ENCODE measurements at regions not wholly inside any gene's neighbourhood (a gene's known extent, or its start where the extent isn't known, plus 50 kb on each side); places are given as distances from the start of the nearest gene placed in this dataset.

- no peak for DNase-seq
Measured at GRCh38 chr1:82598337-82598736, 797.6 kb downstream of the ADGRL2 start.

GRCh38 chr1:82597649-82598048, 796.9 kb downstream of the ADGRL2 start:
- no peak for DNase-seq

DNA sequence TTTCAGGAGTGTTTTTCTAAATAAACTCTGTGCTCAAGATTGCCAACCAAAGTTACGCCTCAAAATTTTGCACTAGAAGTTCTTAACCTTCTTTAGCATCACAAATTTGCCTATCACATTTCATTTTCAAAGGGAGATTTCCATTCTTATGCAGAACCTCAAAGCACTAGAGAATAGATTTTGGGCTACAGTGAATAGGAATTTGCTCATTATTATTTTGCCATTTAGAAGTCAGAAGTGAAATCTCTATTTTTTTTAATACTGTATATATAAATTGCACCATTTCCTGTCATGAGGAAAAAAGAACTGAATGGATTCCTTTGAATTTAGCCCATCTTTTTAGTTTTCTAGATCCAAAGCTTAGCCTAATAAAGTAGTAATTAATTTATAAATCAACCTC, 796.4 kb downstream of the ADGRL2 start:
- DNase-seq, result no peak

DNA sequence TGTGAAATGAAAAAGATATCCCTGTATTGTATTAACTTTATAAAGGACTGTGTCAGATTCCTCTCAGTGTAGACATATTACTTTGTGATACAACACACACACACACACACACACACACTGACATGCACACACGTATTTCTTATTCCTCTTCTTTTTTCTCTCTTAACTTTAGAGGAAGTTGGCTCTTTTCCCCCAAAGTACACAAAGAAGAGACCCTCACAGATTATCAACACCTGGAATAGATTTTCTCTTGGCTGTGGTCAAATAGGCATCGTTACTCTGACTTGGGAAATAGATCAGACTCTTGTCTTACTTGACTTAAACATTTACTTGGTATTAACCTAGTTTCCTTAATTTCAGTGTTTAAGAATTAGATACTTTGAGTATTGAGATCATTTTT, 792.8 kb downstream of the ADGRL2 start:
- DNase-seq, result no peak

GRCh38 chr1:82589588-82589987, 788.9 kb downstream of the ADGRL2 start:
- no peak for DNase-seq

- DNase-seq, result no peak
Measured at GRCh38 chr1:82587371-82587770, 786.6 kb downstream of the ADGRL2 start.

GRCh38 chr1:82586473-82586872, 785.7 kb downstream of the ADGRL2 start:
- DNase-seq, result no peak

GRCh38 chr1:82582347-82582746, 781.6 kb downstream of the ADGRL2 start:
- no peak for DNase-seq

DNA sequence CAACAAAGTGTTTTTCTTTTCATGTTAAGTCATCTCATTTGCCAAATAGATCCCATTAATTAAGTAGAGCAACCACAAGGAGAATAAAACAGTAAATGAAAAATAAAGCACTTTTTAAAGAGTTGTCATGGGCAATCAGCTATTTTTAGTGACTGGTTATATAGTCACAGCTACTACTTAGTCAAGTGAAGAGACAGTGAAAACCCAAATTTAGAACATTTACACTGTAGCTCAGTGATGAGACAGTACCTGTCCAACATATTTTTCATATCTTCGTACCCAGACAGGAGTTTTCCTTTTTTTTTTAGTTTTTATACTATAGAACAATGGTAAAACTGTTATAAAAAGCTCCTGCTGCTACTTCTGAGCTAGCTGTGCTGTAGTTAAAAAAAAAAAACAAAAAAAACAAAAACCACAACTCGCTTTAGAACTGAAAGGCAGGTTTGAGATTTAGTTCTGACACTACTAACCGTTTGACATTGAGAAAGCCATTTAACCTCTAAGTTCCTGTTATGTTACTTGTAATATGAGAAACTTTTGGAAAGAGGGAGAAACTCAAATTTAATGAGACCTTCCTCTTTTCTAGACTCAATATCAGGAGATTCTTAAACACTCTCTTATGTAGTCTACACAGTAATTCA, 777.5 kb downstream of the ADGRL2 start:
- no peak for DNase-seq

DNA sequence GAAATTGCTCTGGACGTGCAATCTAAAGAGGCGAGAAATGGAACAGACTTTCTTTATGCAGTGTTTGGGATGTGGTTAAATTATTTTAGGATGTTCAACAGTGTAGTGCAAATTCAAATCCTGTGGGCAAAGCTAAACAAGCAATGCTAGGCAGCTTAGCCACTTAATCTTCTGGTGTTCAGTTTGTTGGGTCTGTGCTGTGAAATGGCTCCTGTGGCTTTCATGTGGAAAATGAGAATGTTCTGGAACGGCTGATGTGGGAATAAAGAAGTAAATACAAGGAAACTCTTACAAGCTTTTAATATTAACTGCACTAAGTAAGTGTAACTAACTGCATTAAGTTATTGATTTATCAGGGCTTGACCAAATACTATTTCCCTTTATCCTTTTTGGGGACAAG, 766.6 kb downstream of the ADGRL2 start:
- no peak for DNase-seq

GRCh38 chr1:82565546-82565945, 764.8 kb downstream of the ADGRL2 start:
- no peak for DNase-seq

DNA sequence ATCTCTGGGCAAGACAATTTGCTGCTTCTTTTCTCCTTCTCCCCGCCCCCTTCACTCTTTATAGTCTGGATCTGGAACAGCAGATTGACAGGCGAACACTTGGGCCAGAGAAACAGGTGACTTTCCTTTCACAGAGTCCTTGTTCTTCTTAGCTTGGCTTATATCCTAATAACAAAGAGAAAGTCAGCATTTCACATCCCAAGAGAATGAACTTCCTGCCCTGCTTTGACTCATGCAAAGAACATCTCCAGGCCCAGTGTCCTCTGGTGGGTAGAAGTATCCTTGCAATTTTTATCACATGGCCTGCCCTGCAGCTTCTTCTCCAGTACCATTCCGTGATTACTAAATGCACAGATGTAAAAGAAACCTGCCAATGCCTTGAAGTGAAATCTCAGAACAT, 764.4 kb downstream of the ADGRL2 start:
- DNase-seq, result no peak

GRCh38 chr1:82564333-82564732, 763.6 kb downstream of the ADGRL2 start:
- no peak for DNase-seq

GRCh38 chr1:82562448-82562847, 761.7 kb downstream of the ADGRL2 start:
- peak in 1 of 2 experiments; percentile 5 for DNase-seq

GRCh38 chr1:82560566-82560965, 759.8 kb downstream of the ADGRL2 start:
- no peak for DNase-seq

DNA sequence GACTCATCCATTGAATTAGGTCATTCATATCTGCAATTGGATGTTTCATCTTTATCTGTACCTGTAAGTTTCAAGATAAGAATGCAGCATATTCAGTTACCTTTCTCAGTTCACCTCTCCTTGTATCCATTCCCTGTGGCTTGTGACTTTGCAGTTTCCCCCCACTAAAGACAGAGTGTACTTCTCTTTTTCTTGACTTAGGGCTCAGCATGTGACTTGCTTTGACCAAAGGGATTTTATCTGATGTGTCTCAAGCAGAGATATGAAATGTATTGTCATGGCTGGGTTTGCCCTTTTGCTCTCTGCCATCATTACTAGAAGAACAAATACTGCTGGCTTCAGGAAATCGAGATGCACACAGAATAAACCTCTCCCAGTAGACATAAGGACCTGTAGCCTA, 754.8 kb downstream of the ADGRL2 start:
- DNase-seq, result no peak

GRCh38 chr1:82549841-82550240, 749.1 kb downstream of the ADGRL2 start:
- no peak for DNase-seq

DNA sequence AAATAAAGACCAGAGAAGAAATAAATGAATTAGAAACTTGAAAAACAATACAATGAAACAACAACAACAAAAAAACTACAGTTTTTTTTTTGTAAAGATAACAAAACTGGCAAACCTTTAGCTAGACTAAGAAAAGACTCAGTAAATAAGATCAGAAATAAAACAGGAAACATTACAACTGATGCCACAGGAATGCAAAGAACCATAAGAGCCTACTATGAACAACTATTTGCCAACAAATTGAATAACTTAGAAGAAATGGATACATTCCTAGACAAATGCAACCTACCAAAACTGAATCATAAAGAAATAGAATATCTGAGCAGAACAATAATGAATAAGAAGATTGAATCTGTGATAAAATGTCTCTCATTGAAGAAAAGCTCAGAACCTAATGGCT, 742.0 kb downstream of the ADGRL2 start:
- DNase-seq, result no peak

GRCh38 chr1:82542141-82542540, 741.4 kb downstream of the ADGRL2 start:
- no peak for DNase-seq

DNA sequence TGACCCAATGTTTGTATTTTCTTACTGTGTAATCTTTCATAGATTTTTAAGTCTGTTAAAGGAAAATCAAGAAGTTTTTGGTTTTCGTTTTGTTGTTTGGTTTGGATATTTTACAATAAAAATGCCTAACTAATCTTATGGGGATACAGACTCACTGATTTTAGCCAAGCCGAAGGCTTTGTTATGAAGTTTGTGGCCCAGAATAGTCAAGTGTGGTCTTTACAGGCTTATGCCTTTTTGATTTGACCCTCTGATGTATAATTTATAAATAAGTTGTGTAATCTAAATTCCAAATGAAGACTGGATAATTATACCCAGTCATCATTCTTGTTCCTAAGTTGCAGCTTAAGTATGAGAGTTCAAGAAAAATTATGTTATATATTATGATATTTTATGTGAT, 739.3 kb downstream of the ADGRL2 start:
- no peak for DNase-seq

GRCh38 chr1:82538876-82539275, 738.1 kb downstream of the ADGRL2 start:
- no peak for DNase-seq

DNA sequence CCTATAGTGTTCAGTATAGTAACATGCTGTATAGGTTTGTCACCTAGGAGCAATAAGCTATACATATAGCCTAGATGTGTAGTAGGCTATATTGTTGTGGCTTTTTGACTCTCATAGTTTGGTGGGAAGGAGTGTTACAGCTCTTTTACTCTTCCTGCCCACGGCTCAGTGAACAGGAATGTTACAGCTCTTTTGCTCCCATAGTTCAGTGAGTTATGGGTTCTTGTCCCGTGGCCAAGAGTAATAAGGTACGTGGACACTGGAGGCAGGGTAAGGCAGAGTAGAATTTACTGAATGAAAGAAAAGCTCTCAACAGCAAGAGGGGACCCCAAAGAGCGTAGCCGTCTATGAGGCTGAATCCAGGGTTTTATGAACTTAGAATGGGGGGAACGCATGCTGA, 734.3 kb downstream of the ADGRL2 start:
- no peak for DNase-seq

DNA sequence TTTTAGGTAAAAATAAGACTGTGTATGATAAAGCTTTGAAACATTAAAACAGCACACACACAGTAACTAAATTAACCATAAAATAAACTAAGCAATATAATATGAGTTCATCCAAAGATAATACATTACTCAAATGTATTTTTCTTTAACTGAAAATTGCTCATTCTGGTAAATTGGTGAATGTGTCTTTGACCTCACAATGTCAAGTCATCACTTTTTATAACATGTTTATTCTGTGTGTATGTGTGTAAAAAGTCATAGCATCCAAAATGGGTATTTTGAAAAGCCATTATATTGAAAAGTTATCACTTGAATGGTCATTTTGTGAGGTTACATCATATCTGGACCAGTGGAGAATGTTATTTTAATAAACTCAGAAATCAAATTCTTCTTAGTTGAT, 724.6 kb downstream of the ADGRL2 start:
- DNase-seq, result no peak

DNA sequence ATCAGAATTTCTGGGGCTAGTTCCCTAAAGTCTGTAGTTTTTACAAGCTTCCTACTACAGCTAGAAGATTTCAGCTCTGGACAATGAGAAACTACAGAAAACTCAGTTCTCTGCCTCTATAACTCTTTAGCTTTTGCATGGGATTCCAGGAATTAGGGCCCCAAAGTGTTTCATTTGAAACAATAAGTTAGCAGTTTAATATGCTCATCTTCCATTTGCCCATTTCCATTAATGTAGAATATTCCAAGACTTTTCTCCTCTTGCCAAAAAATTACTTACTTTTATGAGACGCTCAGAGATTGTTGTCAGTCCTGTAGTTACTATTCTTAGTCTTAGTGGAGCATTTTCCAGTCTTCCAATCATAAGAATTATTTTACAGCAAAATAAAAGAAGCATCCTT, 719.9 kb downstream of the ADGRL2 start:
- no peak for DNase-seq

DNA sequence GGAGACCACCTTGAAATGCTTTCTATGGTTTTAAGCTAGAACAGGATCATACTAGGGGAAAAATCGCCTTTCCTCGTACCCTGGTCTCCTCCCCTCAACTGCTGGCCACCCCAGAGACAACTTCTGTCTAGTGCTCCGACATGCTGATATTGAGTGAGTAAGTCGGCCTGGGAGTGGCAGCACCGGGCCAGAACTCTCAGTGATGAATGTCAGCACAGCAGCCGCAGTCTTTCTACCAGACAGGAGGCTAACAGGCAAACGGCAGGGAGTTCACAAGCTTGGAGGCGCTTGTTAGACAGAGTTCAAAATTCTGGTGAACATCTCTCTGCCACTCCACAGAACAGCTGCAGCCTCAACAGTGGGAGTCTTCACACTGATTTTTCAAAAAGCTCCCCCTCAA, 716.9 kb downstream of the ADGRL2 start:
- DNase-seq, result no peak

DNA sequence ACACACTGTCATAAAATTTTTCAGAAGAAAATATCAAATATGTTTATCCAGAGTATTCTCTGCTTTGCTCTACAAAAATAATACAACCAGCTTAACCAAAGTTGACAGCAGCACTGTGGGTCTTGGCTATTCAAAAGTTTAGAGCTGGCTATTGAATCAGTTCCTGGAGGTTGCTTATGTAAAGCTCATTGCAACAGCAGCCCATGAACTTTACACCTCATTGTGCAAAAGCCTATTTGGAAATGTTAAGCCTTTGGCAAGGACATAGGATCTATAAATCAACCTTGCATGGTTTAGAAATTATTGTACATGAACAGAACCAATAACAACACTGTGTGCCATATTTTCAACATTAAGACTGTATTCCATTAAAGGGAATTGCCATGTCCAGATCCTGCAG, 714.9 kb downstream of the ADGRL2 start:
- no peak for DNase-seq

All from NCI-H1930 (cell line).